A673 (cell line): ENCODE measurements at regions not wholly inside any gene's neighbourhood (a gene's known extent, or its start where the extent isn't known, plus 50 kb on each side); places are given as distances from the start of the nearest gene placed in this dataset.

Source experiments
- CTCF ChIP-seq: fragments of 300-800, 200-600 bp; sonication (generic); conservative IDR thresholded peaks from 2 replicates; pipeline ENCODE4 v1.5.1; 2017; ENCODE audit warnings: low read depth, mild to moderate bottlenecking, antibody characterized with exemption, low read length, moderate library complexity, mixed read lengths
- EZH2 ChIP-seq: fragments of 200-600 bp; sonication (generic); IDR thresholded peaks from 2 replicates; pipeline ENCODE4 v1.6.1; 2017; ENCODE audit warnings: borderline replicate concordance, low read depth, mild to moderate bottlenecking, mixed read lengths, antibody characterized with exemption, low read length; ENCODE audit not compliant: poor library complexity, severe bottlenecking

- no peak for TF ChIP-seq CTCF
- TF ChIP-seq EZH2: no peak
These were observed 159.9 kb upstream of the TENM4 start for GRCh38 chr11:79600711-79601110.
